ENCODE measurements at regions not wholly inside any gene's neighbourhood (a gene's known extent, or its start where the extent isn't known, plus 50 kb on each side); places are given as distances from the start of the nearest gene placed in this dataset.

GRCh38 chr12:70971001-70971794 lies 50.7 kb upstream of the PTPRR start:
- intact Hi-C loops (cut with DNase I): no loop called here
- ATAC-seq: no peak
- Histone ChIP-seq H3K36me3 (no peaks in the 10 kb centered on the region), H3K27me3 (no peaks in the 10 kb centered on the region), H3K27ac (no peak overlapping the region), H3K9me3 (no peaks in the 10 kb centered on the region), H3K4me3 (no peak overlapping the region), H3K4me1 (no peaks in the 10 kb centered on the region)
- DNase-seq: no peak
- TF ChIP-seq CTCF (IDR thresholded peaks at IDR 0.05): no peak
